Activated T-cell treated with anti-CD3 and anti-CD28 coated beads, Interleukin-2, amount 50 U/mL, for 48 hours (primary cell): ENCODE measurements at regions not wholly inside any gene's neighbourhood (a gene's known extent, or its start where the extent isn't known, plus 50 kb on each side); places are given as distances from the start of the nearest gene placed in this dataset.
"Not testable (repeated sequence)": the region's sequence is repeated elsewhere in the genome, so short reads cannot be mapped to it uniquely, and the experiment has no call there.

ENCODE experiments used
- DNase-seq, 2 experiments: peaks; one replicate each; pipeline ENCODE4 v3.0.0-alpha.2; 2020

DNA sequence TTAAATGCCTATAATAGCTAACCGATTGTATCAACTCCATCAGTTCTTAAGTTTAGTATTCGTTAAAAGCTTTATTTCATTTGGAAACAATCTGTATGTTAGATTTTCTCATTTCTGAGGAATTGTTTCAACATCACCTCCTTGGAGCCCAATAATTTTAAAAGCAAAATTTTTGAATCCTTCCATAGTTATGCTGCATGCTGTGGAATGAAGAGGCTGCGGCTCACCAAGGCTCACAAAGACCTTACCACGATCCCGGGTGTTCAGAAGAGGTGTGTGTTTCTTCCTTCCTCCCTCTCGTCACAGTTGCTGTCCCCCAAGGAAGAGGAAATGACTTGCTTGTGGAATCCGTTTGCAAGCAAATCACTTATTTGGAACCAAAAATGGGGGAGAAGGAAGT is 143.8 kb downstream of the FGF1 start:
- DNase-seq = no peak

DNA sequence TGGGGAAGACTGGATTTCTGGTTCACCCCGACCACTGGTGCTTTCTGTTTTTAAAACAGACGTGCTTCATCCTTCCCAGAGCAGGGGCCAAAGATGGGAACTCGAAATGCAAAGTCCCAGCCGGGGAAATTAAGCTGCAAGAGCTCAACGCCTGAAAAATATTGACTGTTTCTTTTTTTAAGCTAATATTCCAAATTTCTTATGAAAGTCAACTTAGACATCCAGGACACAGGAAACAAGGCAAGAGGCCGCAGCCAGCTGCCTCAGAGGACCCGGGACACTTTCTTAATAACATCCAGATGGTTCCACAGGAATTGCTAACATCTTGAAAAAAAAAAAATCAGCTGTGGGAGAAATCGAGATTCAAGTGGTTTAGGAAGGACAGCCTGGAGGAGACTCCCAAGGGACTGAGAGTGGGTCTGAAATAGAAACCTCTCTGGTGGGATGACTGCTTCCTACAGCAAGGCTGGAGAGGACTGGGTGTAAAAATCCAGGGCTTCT is 144.9 kb downstream of the FGF1 start:
- no peak for DNase-seq

DNA sequence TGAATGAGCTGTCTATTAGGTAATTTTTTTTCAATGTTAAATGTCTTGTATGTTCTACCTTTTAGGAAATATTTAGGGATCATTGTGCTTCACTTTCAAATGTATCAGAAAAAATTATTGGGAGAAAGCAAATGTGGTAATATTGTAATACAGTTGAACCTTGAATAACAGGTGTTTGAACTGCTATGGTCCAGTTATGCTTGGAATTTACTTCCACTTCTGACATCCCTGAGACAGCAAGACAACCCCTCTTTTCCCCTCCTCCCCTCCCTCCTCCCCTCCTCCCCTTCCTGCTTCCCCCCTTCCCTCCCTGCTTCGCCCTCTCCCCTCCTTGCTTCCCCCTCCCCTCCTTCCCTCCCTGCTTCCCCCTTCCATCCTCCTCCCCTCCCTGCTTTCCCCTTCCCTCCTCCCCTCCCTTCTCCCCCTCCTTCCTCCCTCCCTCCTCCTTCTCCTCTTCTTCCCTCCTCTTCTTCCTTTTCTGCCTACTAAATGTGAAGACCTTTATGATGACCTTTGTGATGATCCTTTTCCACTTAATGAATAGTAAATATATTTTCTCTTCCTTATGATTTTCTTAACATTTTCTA is 146.6 kb downstream of the FGF1 start:
- DNase-seq = no peak

DNA sequence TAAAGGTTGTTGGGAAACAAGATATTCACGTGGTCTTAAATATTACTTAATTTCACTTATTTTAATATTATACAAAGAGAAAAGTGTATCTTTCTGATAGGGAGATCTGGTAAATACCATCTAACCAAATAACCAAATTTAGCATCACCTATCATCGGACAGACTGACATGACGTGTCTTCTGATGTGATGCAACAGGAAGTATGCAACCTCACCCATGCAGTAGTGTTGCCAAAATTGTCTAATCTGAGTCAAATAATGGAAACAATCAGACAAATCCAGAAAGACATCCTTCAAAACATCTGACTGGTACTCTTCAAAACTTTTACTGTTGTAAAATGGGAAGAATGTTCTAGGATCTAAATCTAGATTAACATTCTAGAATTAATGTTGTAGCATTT is 148.0 kb downstream of the FGF1 start:
- no peak for DNase-seq

DNA sequence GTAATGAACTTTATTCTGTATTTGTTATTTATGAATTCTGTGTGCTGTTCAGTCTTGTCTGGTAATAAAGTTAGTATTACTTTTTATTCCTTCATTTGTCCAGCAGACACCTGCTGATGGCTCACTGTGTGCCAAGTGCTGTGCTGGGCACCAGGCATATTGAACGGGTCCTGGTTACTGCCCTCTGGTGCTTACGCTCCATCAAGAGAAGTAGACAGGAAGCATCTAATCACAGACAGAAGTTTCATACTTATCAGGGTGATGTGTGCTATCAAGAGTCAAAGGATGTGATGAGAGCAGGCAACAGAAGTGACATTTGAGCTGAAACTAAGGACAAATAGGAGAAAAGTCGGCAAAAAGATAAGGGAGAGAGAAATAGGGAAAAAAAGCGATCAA is 153.1 kb downstream of the FGF1 start:
- DNase-seq = no peak

DNA sequence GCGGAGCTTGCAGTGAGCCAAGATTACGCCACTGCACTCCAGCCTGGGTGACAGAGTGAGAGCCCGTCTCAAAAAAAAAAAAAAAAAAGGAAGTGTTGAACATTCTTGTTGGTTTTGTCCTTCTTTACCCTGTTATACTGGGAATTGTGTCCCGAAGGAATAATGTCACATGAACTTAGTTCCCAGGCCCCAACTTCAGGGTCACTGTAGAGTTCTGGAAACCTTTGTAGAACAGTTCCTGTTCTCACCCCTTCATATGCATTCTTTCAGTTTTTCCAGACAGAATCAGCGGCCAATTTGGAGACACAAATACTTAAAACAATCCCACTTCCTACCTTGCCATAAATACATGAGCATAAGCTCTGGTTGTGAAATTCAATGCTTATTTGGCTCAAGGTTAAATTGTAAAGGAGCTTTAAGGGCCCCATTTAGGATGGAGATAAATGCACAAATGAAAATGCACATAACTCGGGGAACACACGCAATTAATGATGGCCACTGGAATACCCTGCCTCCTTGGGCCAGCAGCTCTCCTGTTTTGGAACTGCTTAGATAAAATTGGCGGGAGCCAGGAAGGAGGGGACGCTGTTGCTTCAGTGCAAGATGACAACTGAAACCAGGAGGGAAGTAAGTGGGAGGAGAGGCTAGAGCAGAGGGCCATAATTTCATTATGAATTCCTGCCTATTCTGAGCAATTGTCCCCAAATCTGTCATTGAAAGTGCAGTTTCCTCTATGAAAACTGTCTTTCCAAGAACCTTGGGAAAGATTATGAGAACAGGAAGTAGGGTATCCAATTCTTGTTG is 153.7 kb downstream of the FGF1 start:
- DNase-seq = no peak

DNA sequence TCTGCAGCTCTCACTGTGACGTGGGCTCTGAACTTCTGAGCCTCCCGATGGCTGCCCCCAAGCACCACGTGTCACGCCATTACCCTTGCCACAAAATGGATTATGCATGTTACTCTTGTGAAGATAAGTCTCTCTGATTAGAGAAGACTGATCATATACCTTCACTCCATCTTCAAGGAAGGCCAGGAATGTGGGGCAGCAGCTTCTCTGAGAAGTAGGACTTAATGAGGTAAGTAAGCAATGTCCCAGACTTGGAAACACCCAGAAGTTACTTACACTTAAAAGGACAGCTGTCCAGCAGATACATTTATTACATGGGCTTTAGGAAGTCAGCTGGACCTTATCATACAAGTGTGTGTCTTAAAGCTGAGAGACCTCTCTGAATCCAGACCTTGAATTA is 155.0 kb downstream of the FGF1 start:
- no peak for DNase-seq

DNA sequence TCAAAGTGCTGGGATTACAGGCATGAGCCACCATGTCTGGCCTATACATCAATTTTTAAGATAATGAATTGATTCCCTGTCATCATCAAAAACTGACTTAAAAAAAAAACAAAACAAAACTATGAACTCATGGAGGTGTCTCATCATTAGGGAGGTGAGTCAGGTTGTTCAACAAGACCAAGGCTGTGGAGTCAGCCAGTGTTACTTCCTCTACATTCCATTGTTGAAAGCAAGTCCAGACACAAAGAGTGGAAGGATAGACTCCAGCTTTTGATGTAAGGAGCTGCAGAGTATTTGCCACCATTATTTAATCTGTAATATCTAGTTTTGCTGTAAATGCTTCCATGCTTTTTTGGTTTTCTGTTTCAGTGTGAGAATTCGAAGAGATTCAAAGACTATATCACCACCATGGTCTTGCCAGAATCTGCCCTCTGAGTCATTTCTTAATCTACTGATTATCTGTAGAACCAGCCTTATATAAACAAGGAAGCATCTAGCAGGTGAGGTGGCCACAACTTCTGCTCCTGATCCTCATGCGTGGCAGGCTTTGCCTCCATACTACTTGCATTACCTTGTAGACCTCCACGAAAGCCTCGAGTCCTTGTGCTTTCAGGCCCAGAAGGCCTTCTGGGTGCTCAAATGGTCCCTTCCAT is 156.1 kb downstream of the FGF1 start:
- DNase-seq = no peak

DNA sequence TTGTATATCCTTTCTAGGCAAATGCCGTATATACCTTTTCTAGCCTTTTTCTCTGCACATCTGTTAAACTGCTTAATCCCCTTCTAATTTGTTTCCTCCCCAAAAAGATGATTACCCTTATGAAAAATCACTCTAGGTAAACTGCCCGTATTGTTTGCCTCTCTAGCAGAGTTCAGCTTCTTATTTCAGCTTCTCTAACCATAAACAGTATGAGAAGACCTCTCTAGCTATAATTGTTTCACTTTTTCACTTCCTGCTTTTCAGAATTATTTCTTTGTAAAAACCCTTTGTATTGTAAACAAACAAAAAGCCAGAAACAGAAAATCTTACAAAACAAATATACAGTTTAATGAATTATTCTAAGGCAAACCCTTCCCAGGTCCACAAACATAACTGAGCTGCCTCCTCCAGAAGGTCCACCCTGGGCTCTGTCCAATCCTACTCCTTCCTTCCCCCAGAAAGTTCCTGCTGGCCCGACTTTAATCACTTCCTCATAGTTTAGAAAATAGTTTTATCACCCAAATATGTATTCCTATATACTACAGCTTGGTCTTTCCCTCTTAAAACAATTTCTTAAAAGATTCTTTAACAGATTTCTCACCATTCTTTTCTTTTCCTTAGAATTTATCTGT is 158.1 kb downstream of the FGF1 start:
- no peak for DNase-seq

DNA sequence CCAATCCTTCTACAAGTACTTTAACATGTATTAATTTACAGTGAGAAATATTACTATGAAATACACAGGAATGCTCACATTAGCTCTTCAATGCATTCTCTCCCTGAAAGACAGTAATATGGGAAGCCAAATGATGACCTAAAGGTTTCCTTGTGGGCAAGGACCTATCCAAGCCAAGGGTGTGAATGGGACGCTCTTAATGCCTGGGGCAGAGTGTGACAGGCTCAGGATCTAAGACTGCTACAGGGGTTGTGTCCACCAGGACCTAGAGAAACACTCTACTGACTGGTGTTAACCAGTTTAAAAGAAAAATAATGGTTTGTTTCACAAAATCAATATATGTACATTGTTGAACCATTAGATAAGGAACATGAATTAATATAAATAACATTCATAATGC is 158.7 kb downstream of the FGF1 start:
- DNase-seq = no peak

DNA sequence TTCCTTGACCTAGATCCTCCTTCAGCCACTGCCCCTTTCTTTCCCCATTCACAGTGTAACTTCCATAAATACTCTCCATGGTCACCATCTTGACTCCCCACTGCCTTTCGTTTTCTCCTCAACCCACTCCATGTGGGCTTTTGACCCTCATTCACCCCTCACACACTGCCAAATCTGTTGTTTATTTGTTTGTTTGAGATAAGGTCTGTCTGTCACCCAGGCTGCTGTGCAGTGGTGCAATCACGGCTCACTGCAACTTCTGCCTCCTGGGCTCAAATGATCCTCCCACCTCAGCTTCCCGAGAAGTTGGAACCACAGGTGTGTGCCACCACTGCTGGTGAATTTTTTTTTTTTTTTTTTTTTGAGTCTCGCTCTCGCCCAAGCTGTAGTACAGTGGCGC is 162.9 kb downstream of the FGF1 start:
- no peak for DNase-seq

DNA sequence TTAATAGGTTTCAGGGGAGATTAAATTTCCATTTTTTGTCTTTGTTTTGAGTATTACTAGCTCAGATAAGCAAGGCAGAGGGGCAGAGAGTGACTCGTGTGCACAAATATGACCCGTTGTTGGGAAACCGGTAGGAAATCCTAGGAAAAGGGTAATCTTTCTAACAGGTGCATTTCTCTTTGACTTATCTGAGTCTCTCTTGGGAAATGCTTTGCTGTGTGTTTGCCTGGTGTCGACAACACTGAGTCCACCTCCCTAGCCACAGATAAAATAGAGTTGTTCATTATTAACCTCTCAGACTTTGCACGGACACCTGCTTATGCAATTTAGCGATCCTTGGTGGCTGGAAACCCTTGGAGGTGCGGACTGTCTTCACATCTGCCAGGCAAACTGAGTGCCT is 164.2 kb downstream of the FGF1 start:
- no peak for DNase-seq

DNA sequence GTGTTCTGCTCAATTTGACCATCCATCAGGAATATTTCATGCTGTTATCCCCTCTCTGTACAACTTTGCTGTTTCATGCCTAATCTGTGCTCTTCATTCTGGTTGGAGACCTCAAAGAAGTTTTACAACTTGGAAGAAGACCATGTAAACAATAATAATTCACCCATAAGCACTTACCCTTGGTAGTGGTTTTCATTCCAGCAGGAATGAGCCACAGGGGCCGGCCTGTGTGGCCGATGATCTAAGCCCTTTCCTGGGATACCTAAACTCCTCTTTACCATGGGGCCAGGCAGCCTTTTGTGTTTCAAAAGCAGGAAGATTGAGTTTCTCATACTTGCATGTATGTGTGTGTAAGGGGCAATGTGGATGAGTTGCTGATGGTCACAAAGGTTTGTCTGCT is 165.0 kb downstream of the FGF1 start:
- DNase-seq = no peak

DNA sequence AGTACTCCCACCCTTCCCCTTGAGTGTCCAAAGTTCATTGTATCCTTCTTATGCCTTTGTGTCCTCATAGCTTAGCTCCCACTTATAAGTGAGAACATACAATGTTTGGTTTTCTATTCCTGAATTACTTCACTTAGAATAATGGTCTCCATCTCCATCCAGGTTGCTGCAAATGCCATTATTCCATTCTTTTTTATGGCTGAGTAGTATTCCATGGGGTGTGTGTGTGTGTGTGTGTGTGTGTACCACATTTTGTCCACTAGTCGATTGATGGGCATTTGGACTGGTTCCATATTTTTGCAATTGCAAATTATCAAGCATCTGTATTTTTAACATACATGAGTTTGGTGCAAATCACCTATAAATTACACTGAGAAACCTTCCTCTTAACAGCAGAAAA is 166.0 kb downstream of the FGF1 start:
- DNase-seq = not testable (repeated sequence)

DNA sequence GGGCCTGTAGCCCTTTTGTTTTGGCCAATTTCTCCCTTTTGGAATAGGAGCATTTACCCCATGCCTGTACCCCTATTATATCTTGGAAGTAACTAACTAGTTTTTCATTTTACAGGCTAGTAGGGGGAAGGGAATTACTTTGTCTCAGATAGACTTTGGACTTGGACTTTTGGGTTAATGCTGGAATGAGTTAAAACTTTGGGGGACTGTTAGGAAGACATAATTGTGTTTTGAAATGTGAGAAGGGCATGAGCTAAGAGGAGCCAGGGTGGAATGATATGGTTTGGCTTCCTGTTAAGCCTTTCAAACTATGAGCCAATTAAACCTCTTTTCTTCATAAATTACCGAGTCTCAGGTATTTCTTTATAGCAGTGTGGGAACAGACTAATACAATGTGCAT is 168.1 kb downstream of the FGF1 start:
- no peak for DNase-seq

DNA sequence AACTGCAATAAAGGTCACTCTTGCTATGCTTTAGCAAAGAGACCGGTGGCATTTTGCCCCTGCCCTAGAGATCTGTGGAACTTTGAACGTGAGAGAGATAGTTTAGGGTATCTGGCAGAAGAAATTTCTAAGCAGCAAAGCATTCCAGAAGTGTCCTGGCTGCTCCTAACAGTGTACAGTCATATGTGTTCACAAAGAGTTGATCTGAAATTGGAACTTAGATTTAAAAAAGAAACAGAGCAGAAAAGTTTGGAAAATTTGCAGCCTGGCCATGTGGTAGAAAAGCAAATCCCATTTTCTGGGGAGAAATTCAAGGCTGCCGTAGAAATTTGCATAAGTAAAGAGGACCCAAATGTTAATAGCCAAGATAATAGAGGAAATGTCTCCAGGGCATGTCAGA is 169.2 kb downstream of the FGF1 start:
- no peak for DNase-seq

DNA sequence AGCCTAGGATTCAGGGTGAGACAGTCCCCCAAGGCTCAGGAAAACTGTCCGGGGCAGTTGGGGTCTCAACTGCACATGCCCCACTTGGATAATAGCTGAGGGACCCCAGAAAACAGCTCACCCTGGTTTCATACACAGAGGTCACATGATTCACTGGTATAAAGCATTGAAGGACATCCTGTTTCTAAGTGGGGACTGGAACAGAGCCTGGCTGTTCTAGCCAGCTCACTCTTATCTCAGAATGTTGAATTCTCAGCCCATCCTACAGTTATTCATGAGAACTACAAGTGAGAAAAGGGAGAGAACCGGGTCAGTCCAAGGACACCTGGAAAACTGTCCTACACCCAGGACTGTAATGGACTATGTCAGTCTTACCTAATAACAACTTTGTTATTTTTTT is 170.9 kb downstream of the FGF1 start:
- no peak for DNase-seq

DNA sequence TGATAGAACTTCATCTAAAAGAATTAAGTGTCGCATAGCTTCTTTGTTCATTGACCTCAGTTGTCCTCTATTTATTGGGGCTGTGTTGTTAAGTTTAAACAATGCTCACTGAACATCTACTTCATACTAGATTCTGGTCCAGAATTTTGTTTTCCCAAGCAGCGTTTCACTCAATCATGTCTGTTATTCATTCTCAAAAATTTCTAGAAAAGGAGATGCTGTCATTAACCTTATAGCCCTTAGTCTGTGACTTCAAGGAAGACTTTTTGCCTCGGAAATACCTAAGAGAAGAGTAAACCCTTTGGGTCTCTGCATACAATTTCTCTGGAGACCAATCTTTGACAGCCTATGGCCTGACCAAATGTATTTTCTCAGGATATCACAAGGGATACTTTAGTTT is 171.7 kb downstream of the FGF1 start:
- DNase-seq = no peak

DNA sequence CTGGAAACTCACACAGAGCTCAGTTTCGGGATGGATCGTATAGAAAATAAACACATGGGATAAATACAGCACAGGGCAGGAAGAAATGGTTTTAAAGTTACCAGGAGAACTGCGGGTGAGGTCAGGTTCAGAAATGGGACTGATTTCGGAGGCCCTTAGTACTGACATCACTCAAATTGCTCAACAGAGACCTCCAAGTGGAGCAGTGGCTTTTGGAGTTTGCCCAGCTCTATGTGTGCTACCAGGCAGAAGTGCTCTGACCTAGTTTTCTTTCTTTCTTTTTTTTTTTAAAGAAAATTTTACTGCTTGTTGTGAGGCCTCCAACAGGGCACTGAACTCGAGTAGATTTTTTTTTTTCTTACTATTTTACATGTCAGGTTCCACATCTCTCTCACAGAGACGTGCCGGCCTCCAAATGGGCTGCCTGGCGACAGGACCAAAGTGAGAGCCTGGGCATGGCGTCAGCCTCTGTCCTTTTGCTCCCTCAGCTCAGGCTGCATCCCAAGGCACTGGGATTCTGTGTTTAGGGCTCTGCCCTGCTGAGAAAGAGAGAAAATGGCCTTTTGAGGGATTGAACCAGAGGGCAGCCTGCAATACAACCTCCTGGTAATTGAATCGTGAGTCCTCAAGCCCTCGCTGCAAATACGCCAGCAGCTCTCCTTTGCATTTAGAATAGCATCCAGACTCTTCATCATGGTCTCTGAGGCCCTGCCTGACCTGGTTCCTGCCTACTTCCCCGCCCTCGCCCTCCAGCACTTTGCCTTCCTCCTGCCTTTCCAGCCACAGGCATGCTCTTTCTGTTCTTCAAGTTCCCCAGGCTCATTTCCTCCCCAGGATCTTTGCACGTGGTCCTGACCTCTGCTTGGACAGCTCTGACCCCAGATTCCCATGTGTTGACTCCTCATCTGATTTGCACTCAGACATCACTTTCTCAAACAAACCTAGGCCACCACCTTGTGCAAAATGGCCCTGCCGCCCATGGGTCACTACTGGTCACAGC is 173.5 kb downstream of the FGF1 start:
- no peak for DNase-seq

DNA sequence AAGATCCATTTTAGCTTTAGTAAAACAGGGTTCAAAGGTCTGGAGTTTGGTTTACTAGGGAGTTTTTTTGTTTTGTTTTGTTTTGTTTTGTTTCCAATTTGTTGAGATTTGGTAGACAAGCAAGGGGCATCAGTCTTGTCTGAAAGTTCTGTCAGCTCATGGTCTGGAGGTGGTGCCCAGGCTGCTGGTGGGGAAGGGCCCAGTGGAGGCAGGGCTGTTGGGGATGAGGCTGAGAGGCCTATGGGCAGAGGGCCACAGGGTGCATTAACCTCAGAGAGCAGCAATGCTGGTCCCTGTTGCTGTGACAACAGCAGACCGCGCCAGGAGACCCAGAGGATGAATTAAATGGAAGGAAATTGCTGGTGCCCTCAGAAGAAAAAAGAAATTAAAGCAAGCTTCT is 174.5 kb downstream of the FGF1 start:
- no peak for DNase-seq

DNA sequence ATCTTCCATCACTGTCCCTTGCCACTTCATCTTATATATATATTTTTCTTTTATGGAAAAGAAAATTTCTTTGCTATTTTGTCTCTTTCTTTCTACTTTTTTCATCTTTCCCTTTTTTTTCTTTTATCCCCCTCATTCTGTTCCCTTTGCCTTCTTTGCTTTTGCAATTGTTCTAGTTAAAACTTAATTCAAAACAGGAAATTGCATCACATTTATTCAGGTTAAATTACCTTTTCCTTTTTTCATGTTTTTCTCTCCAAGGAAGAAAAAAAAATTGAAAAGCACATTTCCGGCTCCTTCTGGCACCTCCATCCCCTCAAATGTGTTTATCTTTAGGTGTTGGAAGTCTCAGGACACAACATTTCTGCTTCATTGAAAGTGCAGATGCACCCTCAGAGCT is 176.9 kb downstream of the FGF1 start:
- no peak for DNase-seq

DNA sequence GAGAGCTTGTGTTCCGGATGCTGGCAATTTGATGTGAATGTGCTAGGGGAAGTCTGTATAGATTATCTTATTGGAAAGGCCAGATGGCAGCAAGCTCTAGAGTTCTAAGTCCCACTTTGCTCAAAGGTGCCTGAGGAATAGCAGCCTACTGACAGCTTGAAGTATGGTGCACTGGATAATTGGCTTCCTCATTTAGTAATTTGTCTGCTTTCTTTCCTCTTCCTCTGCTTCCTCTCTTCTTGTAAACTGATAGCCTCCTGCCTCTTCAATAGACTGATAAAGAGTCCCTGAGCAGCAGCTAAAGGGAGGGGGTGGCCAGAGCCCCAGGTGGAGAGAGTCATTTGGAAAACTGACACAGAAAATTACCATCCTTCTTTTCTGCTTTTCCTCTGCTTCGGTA is 177.3 kb downstream of the FGF1 start:
- no peak for DNase-seq
